Tibial nerve (tissue), 4 donors: ENCODE measurements at regions not wholly inside any gene's neighbourhood (a gene's known extent, or its start where the extent isn't known, plus 50 kb on each side); places are given as distances from the start of the nearest gene placed in this dataset.

Source experiments
- CTCF ChIP-seq, 5 experiments: fragments of 200-600 bp in 3 of 5; fragments of 450-650 bp in 2 of 5; sonication (generic) in 3 of 5; IDR thresholded peaks; one replicate each; pipeline ENCODE4 v1.5.1; 2016 to 2019; ENCODE audit warnings: antibody characterized with exemption in 5 of 5, mild to moderate bottlenecking in 3 of 5, moderate library complexity in 2 of 5
- EP300 ChIP-seq, 2 donors: sonication (generic); formaldehyde crosslinking; IDR thresholded peaks; one replicate each; pipeline ENCODE4 v1.6.1; 2017; ENCODE audit warnings: antibody characterized with exemption in 2 of 2, mild to moderate bottlenecking in 1 of 2

- TF ChIP-seq EP300 (IDR thresholded peaks at IDR 0.05) (no peak), CTCF (IDR thresholded peaks at IDR 0.05) (no peak)
These were observed 80.0 kb upstream of the SLC34A2 start for GRCh38 chr4:25575611-25576010.
